Gastroesophageal sphincter (tissue), 3 donors: ENCODE measurements at regions not wholly inside any gene's neighbourhood (a gene's known extent, or its start where the extent isn't known, plus 50 kb on each side); places are given as distances from the start of the nearest gene placed in this dataset.

Experiments
- CTCF ChIP-seq, 4 experiments: fragments of 200-600 bp in 2 of 4; fragments of 450-650 bp in 2 of 4; sonication (generic) in 1 of 4; IDR thresholded peaks; one replicate each; pipeline ENCODE4 v1.5.1; 2017 to 2019; ENCODE audit warnings: antibody characterized with exemption in 4 of 4, mild to moderate bottlenecking in 2 of 4, moderate library complexity in 2 of 4
- POLR2A ChIP-seq, 2 donors: fragments of 450-650 bp; IDR thresholded peaks; one replicate each; pipeline ENCODE4 v1.6.1; 2017; ENCODE audit warnings: antibody characterized with exemption in 2 of 2, mild to moderate bottlenecking in 2 of 2, moderate library complexity in 1 of 2
- POLR2AphosphoS5 ChIP-seq: sonication (generic); formaldehyde crosslinking; IDR thresholded peaks from one replicate; pipeline ENCODE4 v1.6.1; 2017; ENCODE audit warnings: antibody characterized with exemption

- TF ChIP-seq CTCF (IDR thresholded peaks at IDR 0.05): no peak
- no peak for TF ChIP-seq POLR2AphosphoS5
- no peak for TF ChIP-seq POLR2A (IDR thresholded peaks at IDR 0.05)
Observed at GRCh38 chr18:22683196-22683676, 249.9 kb upstream of the RBBP8 start.
